SK-N-SH (cell line): ENCODE measurements at regions not wholly inside any gene's neighbourhood (a gene's known extent, or its start where the extent isn't known, plus 50 kb on each side); places are given as distances from the start of the nearest gene placed in this dataset.

Experiments used
- CTCF ChIA-PET: fragments of 300-600, 350-600 bp; formaldehyde crosslinking; extraction: SDS; loops from one replicate; lab custom pipeline; 2021; lab: Yijun Ruan, JAX
- POLR2A ChIA-PET: fragments of 350-600 bp; sonication (Branson Sonifier 250); formaldehyde crosslinking; extraction: SDS; loops from one replicate; lab custom pipeline; 2020; ENCODE audit warnings: antibody characterized with exemption, inconsistent platforms; lab: Yijun Ruan, JAX
- DNase-seq: peaks from one replicate; pipeline ENCODE4 v3.0.0; 2012
- H2AFZ ChIP-seq: fragments of 200-600 bp; sonication (generic); 2 replicates; pipeline ENCODE4 v1.8.1; 2016; ENCODE audit warnings: antibody characterized with exemption, mild to moderate bottlenecking, low read depth
- H3F3A ChIP-seq: fragments of 200-600 bp; sonication (generic); replicated peaks from 2 replicates; pipeline ENCODE3; 2016; ENCODE audit warnings: antibody characterized with exemption, mild to moderate bottlenecking; ENCODE audit not compliant: insufficient read depth
- H3K27ac ChIP-seq, 2 experiments: fragments of 200-500 bp in 1 of 2; fragments of 200-600 bp in 1 of 2; sonication (Bioruptor generic) in 1 of 2; sonication (generic), shearing (Covaris generic) in 1 of 2; 2 replicates each; pipeline versions ENCODE4 v1.5.1 to v1.6.1; 2014 to 2016; ENCODE audit warnings: low read depth in 2 of 2, inconsistent platforms in 1 of 2, low read length in 1 of 2, mild to moderate bottlenecking in 1 of 2, mixed read lengths in 1 of 2
- H3K27me3 ChIP-seq: fragments of 200-600 bp; sonication (generic), shearing (Covaris generic); 2 replicates; pipeline ENCODE4 v1.6.1; 2016; ENCODE audit warnings: mixed run types; ENCODE audit not compliant: insufficient read depth
- H3K36me3 ChIP-seq, 2 experiments: fragments of 200-500 bp in 1 of 2; fragments of 200-600 bp in 1 of 2; sonication (Bioruptor generic) in 1 of 2; sonication (generic) in 1 of 2; replicated peaks in 1 of 2; 2 replicates each; pipeline versions ENCODE3 to v1.5.1; 2014 to 2016; ENCODE audit warnings: low read length in 1 of 2, mild to moderate bottlenecking in 1 of 2; ENCODE audit not compliant: insufficient read depth in 2 of 2, control insufficient read depth in 1 of 2
- H3K4me1 ChIP-seq, 2 experiments: fragments of 200-500 bp in 1 of 2; fragments of 200-600 bp in 1 of 2; sonication (Bioruptor generic) in 1 of 2; sonication (generic), shearing (Covaris generic) in 1 of 2; 2 replicates each; pipeline versions ENCODE4 v1.5.1 to v1.6.1; 2014 to 2016; ENCODE audit warnings: low read depth in 1 of 2, low read length in 1 of 2, mixed run types in 1 of 2; ENCODE audit not compliant: insufficient read depth in 2 of 2, control insufficient read depth in 1 of 2
- H3K4me2 ChIP-seq: fragments of 200-600 bp; sonication (generic), shearing (Covaris generic); 2 replicates; pipeline ENCODE4 v1.6.1; 2017; ENCODE audit warnings: mixed run types
- H3K4me3 ChIP-seq, 2 experiments: fragments of 200-500 bp in 1 of 2; fragments of 200-600 bp in 1 of 2; sonication (Bioruptor generic) in 1 of 2; sonication (generic), shearing (Covaris generic) in 1 of 2; 2 replicates each; pipeline versions ENCODE4 v1.5.1 to v1.8.1; 2014 to 2016; ENCODE audit warnings: low read depth in 2 of 2, inconsistent platforms in 1 of 2, low read length in 1 of 2, mild to moderate bottlenecking in 1 of 2, mixed read lengths in 1 of 2, moderate library complexity in 1 of 2
- H3K79me2 ChIP-seq: fragments of 200-600 bp; sonication (generic); 2 replicates; pipeline ENCODE4 v1.8.1; 2017; ENCODE audit warnings: mild to moderate bottlenecking; ENCODE audit not compliant: insufficient read depth
- H3K9ac ChIP-seq: fragments of 200-600 bp; sonication (generic); 2 replicates; pipeline ENCODE4 v1.6.1; 2017; ENCODE audit warnings: mixed run types
- H3K9me2 ChIP-seq: fragments of 200-600 bp; sonication (generic); 2 replicates; pipeline ENCODE4 v1.6.1; 2017; ENCODE audit warnings: mixed run types
- H3K9me3 ChIP-seq: fragments of 200-600 bp; sonication (generic); 2 replicates; pipeline ENCODE4 v1.6.1; 2017; ENCODE audit warnings: mixed run types, mild to moderate bottlenecking, moderate library complexity
- H4K20me1 ChIP-seq: fragments of 200-600 bp; sonication (generic); 2 replicates; pipeline ENCODE4 v1.6.1; 2017; ENCODE audit warnings: mild to moderate bottlenecking, mixed run types; ENCODE audit not compliant: insufficient read depth
- EP300 ChIP-seq, 2 experiments: IDR thresholded peaks; 2 replicates each; pipeline versions ENCODE4 v1.4.0 to v1.6.1; 2012; ENCODE audit warnings: borderline replicate concordance in 1 of 2, low read depth in 1 of 2, low read length in 1 of 2
- FOSL2 ChIP-seq: IDR thresholded peaks from 2 replicates; pipeline ENCODE4 v1.4.0; 2012; ENCODE audit warnings: low read depth, mild to moderate bottlenecking, moderate library complexity, borderline replicate concordance
- FOXJ3 ChIP-seq: sonication (generic); formaldehyde crosslinking; IDR thresholded peaks from 2 replicates; pipeline ENCODE4 v1.5.1; 2020; ENCODE audit warnings: mild to moderate bottlenecking, missing genetic modification reagents
- GABPA ChIP-seq: IDR thresholded peaks from 2 replicates; pipeline ENCODE4 v1.4.0; 2012; ENCODE audit warnings: low read depth, mild to moderate bottlenecking
- NFIC ChIP-seq: IDR thresholded peaks from 2 replicates; pipeline ENCODE4 v1.4.0; 2012; ENCODE audit warnings: borderline replicate concordance
- NRF1 ChIP-seq: IDR thresholded peaks from 2 replicates; pipeline ENCODE4 v1.6.1; 2012; ENCODE audit warnings: low read depth, mild to moderate bottlenecking, low read length
- RCOR1 ChIP-seq: fragments of 150-350 bp; IDR thresholded peaks from 2 replicates; pipeline ENCODE4 v1.6.1; 2017; ENCODE audit warnings: antibody characterized with exemption, low read length
- RXRA ChIP-seq: IDR thresholded peaks from 2 replicates; pipeline ENCODE4 v1.4.0; 2012; ENCODE audit warnings: low read depth, mild to moderate bottlenecking, borderline replicate concordance
- SIN3A ChIP-seq: IDR thresholded peaks from 2 replicates; pipeline ENCODE4 v1.6.1; 2012; ENCODE audit warnings: low read depth, mild to moderate bottlenecking, low read length, moderate library complexity, borderline replicate concordance
- SMC3 ChIP-seq: IDR thresholded peaks from 2 replicates; pipeline ENCODE4 v1.6.1; 2012; ENCODE audit warnings: low read depth, low read length, improper control_type of control experiment
- TAF1 ChIP-seq: IDR thresholded peaks from 2 replicates; pipeline ENCODE4 v1.6.1; 2012; ENCODE audit warnings: low read depth, mild to moderate bottlenecking, low read length, moderate library complexity, borderline replicate concordance
- TCF12 ChIP-seq: IDR thresholded peaks from 2 replicates; pipeline ENCODE4 v1.4.0; 2012
- TEAD4 ChIP-seq: IDR thresholded peaks from 2 replicates; pipeline ENCODE4 v1.4.0; 2012; ENCODE audit warnings: mild to moderate bottlenecking, borderline replicate concordance; ENCODE audit not compliant: insufficient read depth
- ZBTB33 ChIP-seq: IDR thresholded peaks from 2 replicates; pipeline ENCODE4 v1.4.0; 2012; ENCODE audit warnings: low read depth, borderline replicate concordance
- WGBS: methylation state at CpG from one replicate; pipeline ENCODE4 v1.1.6; 2017; ENCODE audit warnings: low lambda C conversion rate; 5-methylcytosine and 5-hydroxymethylcytosine counted together
- TF ChIP-seq, protein P1 (sequence below): IDR thresholded peaks from 2 replicates; pipeline ENCODE4; 2012
- TF ChIP-seq, protein P2 (sequence below): IDR thresholded peaks from 2 replicates; pipeline ENCODE4 v1.6.1; 2012; ENCODE audit warnings: mild to moderate bottlenecking, low read depth, low read length, moderate library complexity
- TF ChIP-seq, protein P3 (sequence below): IDR thresholded peaks from 2 replicates; pipeline ENCODE4 v1.4.0; 2012; ENCODE audit warnings: low read depth, borderline replicate concordance

DNA sequence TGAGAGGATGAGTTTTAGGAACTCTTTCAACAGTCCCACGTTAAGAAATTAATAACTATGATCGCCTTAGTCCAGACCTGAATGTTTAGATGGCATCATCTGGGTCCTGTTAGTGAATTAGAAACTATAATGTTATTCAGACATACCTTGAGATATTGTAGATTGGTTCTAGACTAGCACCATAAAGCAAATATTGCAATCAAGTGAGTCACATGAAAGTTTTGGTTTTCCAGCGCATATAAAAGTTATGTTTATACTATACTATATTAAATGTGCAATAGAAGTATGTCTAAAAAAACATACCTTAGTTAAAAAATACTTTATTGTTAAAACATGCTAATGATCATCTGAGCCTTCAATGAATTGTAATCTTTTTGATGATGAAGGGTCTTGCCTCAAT, 106.6 kb upstream of the ATP2B1 start:
- TF ChIP-seq, protein P1, sequence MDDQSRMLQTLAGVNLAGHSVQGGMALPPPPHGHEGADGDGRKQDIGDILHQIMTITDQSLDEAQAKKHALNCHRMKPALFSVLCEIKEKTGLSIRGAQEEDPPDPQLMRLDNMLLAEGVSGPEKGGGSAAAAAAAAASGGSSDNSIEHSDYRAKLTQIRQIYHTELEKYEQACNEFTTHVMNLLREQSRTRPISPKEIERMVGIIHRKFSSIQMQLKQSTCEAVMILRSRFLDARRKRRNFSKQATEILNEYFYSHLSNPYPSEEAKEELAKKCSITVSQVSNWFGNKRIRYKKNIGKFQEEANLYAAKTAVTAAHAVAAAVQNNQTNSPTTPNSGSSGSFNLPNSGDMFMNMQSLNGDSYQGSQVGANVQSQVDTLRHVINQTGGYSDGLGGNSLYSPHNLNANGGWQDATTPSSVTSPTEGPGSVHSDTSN = no peak
- TF ChIP-seq TEAD4 = no peak
- TF ChIP-seq SMC3 = no peak
- TF ChIP-seq, protein P2, sequence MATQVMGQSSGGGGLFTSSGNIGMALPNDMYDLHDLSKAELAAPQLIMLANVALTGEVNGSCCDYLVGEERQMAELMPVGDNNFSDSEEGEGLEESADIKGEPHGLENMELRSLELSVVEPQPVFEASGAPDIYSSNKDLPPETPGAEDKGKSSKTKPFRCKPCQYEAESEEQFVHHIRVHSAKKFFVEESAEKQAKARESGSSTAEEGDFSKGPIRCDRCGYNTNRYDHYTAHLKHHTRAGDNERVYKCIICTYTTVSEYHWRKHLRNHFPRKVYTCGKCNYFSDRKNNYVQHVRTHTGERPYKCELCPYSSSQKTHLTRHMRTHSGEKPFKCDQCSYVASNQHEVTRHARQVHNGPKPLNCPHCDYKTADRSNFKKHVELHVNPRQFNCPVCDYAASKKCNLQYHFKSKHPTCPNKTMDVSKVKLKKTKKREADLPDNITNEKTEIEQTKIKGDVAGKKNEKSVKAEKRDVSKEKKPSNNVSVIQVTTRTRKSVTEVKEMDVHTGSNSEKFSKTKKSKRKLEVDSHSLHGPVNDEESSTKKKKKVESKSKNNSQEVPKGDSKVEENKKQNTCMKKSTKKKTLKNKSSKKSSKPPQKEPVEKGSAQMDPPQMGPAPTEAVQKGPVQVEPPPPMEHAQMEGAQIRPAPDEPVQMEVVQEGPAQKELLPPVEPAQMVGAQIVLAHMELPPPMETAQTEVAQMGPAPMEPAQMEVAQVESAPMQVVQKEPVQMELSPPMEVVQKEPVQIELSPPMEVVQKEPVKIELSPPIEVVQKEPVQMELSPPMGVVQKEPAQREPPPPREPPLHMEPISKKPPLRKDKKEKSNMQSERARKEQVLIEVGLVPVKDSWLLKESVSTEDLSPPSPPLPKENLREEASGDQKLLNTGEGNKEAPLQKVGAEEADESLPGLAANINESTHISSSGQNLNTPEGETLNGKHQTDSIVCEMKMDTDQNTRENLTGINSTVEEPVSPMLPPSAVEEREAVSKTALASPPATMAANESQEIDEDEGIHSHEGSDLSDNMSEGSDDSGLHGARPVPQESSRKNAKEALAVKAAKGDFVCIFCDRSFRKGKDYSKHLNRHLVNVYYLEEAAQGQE = no peak
- TF ChIP-seq RXRA = no peak
- TF ChIP-seq FOXJ3 (CRISPR knock-in tag) = no peak
- TF ChIP-seq TAF1 = no peak
- TF ChIP-seq ZBTB33 = no peak
- no peak for TF ChIP-seq RCOR1
- TF ChIP-seq NFIC = no peak
- TF ChIP-seq TCF12 = no peak
- no peak for TF ChIP-seq SIN3A
- no peak for TF ChIP-seq GABPA
- TF ChIP-seq, protein P3, sequence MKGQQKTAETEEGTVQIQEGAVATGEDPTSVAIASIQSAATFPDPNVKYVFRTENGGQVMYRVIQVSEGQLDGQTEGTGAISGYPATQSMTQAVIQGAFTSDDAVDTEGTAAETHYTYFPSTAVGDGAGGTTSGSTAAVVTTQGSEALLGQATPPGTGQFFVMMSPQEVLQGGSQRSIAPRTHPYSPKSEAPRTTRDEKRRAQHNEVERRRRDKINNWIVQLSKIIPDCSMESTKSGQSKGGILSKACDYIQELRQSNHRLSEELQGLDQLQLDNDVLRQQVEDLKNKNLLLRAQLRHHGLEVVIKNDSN = no peak
- no peak for TF ChIP-seq FOSL2
- no peak for TF ChIP-seq NRF1
- no peak for TF ChIP-seq EP300 (IDR thresholded peaks at IDR 0.05; ENCODE audit: borderline replicate concordance in 1 of 2, low read depth in 1 of 2, low read length in 1 of 2)
- TF ChIP-seq, all 33 proteins: peak for 0
- DNase-seq = no peak
- 85% methylated on average over 3 of the region's 3 CpGs for WGBS
- CTCF ChIA-PET = no interaction called here
- no peaks in the 10 kb centered on the region for H3K4me1 ChIP-seq
- no peak overlapping the region for H2AFZ ChIP-seq
- H3K9me3 ChIP-seq = no peaks in the 10 kb centered on the region
- no peak overlapping the region for H3K4me2 ChIP-seq
- no peaks in the 10 kb centered on the region for H3K27me3 ChIP-seq
- no peak overlapping the region for H3K27ac ChIP-seq
- H3F3A ChIP-seq = no peaks in the 10 kb centered on the region
- no peak overlapping the region for H3K9ac ChIP-seq
- H3K9me2 ChIP-seq = no peaks in the 10 kb centered on the region
- H4K20me1 ChIP-seq = no peaks in the 10 kb centered on the region
- no peaks in the 10 kb centered on the region for H3K36me3 ChIP-seq
- POLR2A ChIA-PET = no interaction called here
- no peak overlapping the region for H3K4me3 ChIP-seq
- no peaks in the 10 kb centered on the region for H3K79me2 ChIP-seq
